Vagina (tissue), 2 donors: ENCODE measurements at regions not wholly inside any gene's neighbourhood (a gene's known extent, or its start where the extent isn't known, plus 50 kb on each side); places are given as distances from the start of the nearest gene placed in this dataset.

ENCODE experiments used
- DNase-seq, 2 donors: peaks; one replicate each; pipeline ENCODE4 v3.0.0-alpha.2; 2017; ENCODE audit errors: extremely low spot score in 2 of 2
- H3K27ac ChIP-seq: fragments of 200-600 bp; sonication (generic); one replicate; pipeline ENCODE4 v1.5.1; 2019
- H3K27me3 ChIP-seq: fragments of 200-600 bp; sonication (generic); one replicate; pipeline ENCODE4 v1.5.1; 2019
- H3K36me3 ChIP-seq, 2 donors: fragments of 200-600 bp; sonication (generic); one replicate each; pipeline ENCODE4 v1.5.1; 2017 to 2019
- H3K4me1 ChIP-seq: fragments of 200-600 bp; sonication (generic); one replicate; pipeline ENCODE4 v1.5.1; 2019
- H3K4me3 ChIP-seq, 2 donors: fragments of 200-600 bp; sonication (generic); 1 replicate in 1 of 2; 2 replicates in 1 of 2; pipeline ENCODE4 v1.5.1; 2016 to 2019
- H3K9me3 ChIP-seq: fragments of 200-600 bp; sonication (generic); one replicate; pipeline ENCODE4 v1.5.1; 2019
- CTCF ChIP-seq, 3 experiments: fragments of 450-650 bp in 2 of 3; fragments of 200-600 bp in 1 of 3; sonication (generic) in 1 of 3; IDR thresholded peaks; one replicate each; pipeline ENCODE4 v1.5.1; 2017 to 2019; ENCODE audit warnings: antibody characterized with exemption in 3 of 3, mild to moderate bottlenecking in 2 of 3, moderate library complexity in 2 of 3
- POLR2A ChIP-seq, 2 donors: fragments of 450-650 bp; IDR thresholded peaks; one replicate each; pipeline ENCODE4 v1.6.1; 2017; ENCODE audit warnings: antibody characterized with exemption in 2 of 2, mild to moderate bottlenecking in 2 of 2, moderate library complexity in 2 of 2
- POLR2AphosphoS5 ChIP-seq, 2 donors: sonication (generic); formaldehyde crosslinking; IDR thresholded peaks; one replicate each; pipeline ENCODE4 v1.9.0; 2017; ENCODE audit warnings: antibody characterized with exemption in 2 of 2, mild to moderate bottlenecking in 2 of 2, low read depth in 1 of 2; ENCODE audit not compliant: insufficient read depth in 1 of 2
- intact Hi-C: fragments of 100-400 bp; cut with DNase I; formaldehyde crosslinking; loops from one replicate; pipeline ENCODE4 v1.15.1; 2023

GRCh38 chr2:2738684-2739083, 407.6 kb upstream of the MYT1L start:
- intact Hi-C loops = no loop called here
- Histone ChIP-seq H3K36me3 (no peaks in the 10 kb centered on the region), H3K4me3 (no peak overlapping the region), H3K9me3 (no peaks in the 10 kb centered on the region), H3K4me1 (peaks cover 7% of the 10 kb centered on the region), H3K27me3 (no peaks in the 10 kb centered on the region), H3K27ac (no peak overlapping the region)
- no peak for DNase-seq
- TF ChIP-seq POLR2A (IDR thresholded peaks at IDR 0.05) = no peak

GRCh38 chr2:2738276-2738675, 407.2 kb upstream of the MYT1L start:
- intact Hi-C loops = no loop called here
- no peak for DNase-seq
- TF ChIP-seq POLR2A (IDR thresholded peaks at IDR 0.05) = no peak
- TF ChIP-seq CTCF (IDR thresholded peaks at IDR 0.05) = no peak
- no peak for TF ChIP-seq POLR2AphosphoS5 (IDR thresholded peaks at IDR 0.05; ENCODE audit: insufficient read depth in 1 of 2, low read depth in 1 of 2)
- H3K4me1 ChIP-seq = peaks cover 3% of the 10 kb centered on the region
- H3K4me3 ChIP-seq = no peak overlapping the region
- H3K27me3 ChIP-seq = no peaks in the 10 kb centered on the region
- H3K36me3 ChIP-seq = no peaks in the 10 kb centered on the region
- no peaks in the 10 kb centered on the region for H3K9me3 ChIP-seq
- no peak overlapping the region for H3K27ac ChIP-seq

- H3K27me3 ChIP-seq = no peaks in the 10 kb centered on the region
Measured at GRCh38 chr2:2735041-2735440, 404.0 kb upstream of the MYT1L start.

GRCh38 chr2:2734308-2734707, 403.2 kb upstream of the MYT1L start:
- H3K4me3 ChIP-seq = no peak overlapping the region
- intact Hi-C loops = no loop called here
- H3K36me3 ChIP-seq = no peaks in the 10 kb centered on the region
- TF ChIP-seq POLR2AphosphoS5 (IDR thresholded peaks at IDR 0.05; ENCODE audit: insufficient read depth in 1 of 2, low read depth in 1 of 2) (no peak), CTCF (IDR thresholded peaks at IDR 0.05) (no peak), POLR2A (IDR thresholded peaks at IDR 0.05) (no peak)
- H3K27ac ChIP-seq = no peak overlapping the region
- H3K9me3 ChIP-seq = no peaks in the 10 kb centered on the region
- no peaks in the 10 kb centered on the region for H3K4me1 ChIP-seq
- DNase-seq = no peak
- no peaks in the 10 kb centered on the region for H3K27me3 ChIP-seq

More at GRCh38 chr2:2735041-2735440, 404.0 kb upstream of the MYT1L start:
- no peak for DNase-seq
- Histone ChIP-seq H3K4me1 (no peaks in the 10 kb centered on the region), H3K27ac (no peak overlapping the region), H3K4me3 (no peak overlapping the region), H3K36me3 (no peaks in the 10 kb centered on the region), H3K9me3 (no peaks in the 10 kb centered on the region)
- intact Hi-C loops = no loop called here
- TF ChIP-seq CTCF (IDR thresholded peaks at IDR 0.05) (no peak), POLR2AphosphoS5 (IDR thresholded peaks at IDR 0.05; ENCODE audit: insufficient read depth in 1 of 2, low read depth in 1 of 2) (no peak), POLR2A (IDR thresholded peaks at IDR 0.05) (no peak)

GRCh38 chr2:2733818-2734217, 402.7 kb upstream of the MYT1L start:
- Histone ChIP-seq H3K36me3 (no peaks in the 10 kb centered on the region), H3K27me3 (no peaks in the 10 kb centered on the region), H3K9me3 (no peaks in the 10 kb centered on the region), H3K4me1 (no peaks in the 10 kb centered on the region), H3K27ac (no peak overlapping the region), H3K4me3 (no peak overlapping the region)
- intact Hi-C loops = no loop called here
- DNase-seq = no peak
- no peak for TF ChIP-seq POLR2A (IDR thresholded peaks at IDR 0.05)
- no peak for TF ChIP-seq CTCF (IDR thresholded peaks at IDR 0.05)
